A673 (cell line): ENCODE measurements at regions not wholly inside any gene's neighbourhood (a gene's known extent, or its start where the extent isn't known, plus 50 kb on each side); places are given as distances from the start of the nearest gene placed in this dataset.

ENCODE experiments used
- BruUV-seq: library from RNA; stranded (reverse); fragments of 400-500 nt; replicated peaks from 2 replicates; lab custom pipeline; 2021; lab: Mats Ljungman, UMichigan
- CTCF ChIA-PET: fragments of 300-600 bp; sonication (Branson Sonifier 250); formaldehyde crosslinking; loops from one replicate; lab custom pipeline; 2022; ENCODE audit warnings: antibody characterized with exemption; lab: Charles Lee
- POLR2A ChIA-PET: fragments of 300-600 bp; sonication (Branson Sonifier 250); formaldehyde crosslinking; loops from one replicate; lab custom pipeline; 2022; ENCODE audit warnings: antibody characterized with exemption; ENCODE audit not compliant: low non-redundant PET; lab: Charles Lee
- DNase-seq: peaks from one replicate; pipeline ENCODE4 v3.0.0-alpha.2; 2015; ENCODE audit warnings: low spot score
- H3K27ac ChIP-seq: fragments of 200-600 bp; sonication (generic); 2 replicates; pipeline ENCODE4 v1.5.1; 2016; ENCODE audit warnings: mixed run types, low read depth, mild to moderate bottlenecking, mixed read lengths, antibody characterized with exemption, low read length; ENCODE audit not compliant: poor library complexity, severe bottlenecking
- H3K27me3 ChIP-seq: fragments of 200-600 bp; sonication (generic); replicated peaks from 2 replicates; pipeline ENCODE4 v1.6.1; 2017; ENCODE audit warnings: mixed run types, low read depth, mild to moderate bottlenecking, mixed read lengths, antibody characterized with exemption, low read length; ENCODE audit not compliant: insufficient read depth, poor library complexity
- H3K36me3 ChIP-seq: fragments of 200-600 bp; sonication (generic); 2 replicates; pipeline ENCODE4 v1.6.1; 2016; ENCODE audit warnings: mixed run types, mild to moderate bottlenecking, mixed read lengths, antibody characterized with exemption, low read length; ENCODE audit not compliant: insufficient read depth, poor library complexity, severe bottlenecking
- H3K4me1 ChIP-seq: fragments of 200-600 bp; sonication (generic); 2 replicates; pipeline ENCODE4 v1.6.1; 2017; ENCODE audit warnings: mixed run types, mild to moderate bottlenecking, mixed read lengths, antibody characterized with exemption, low read length; ENCODE audit not compliant: insufficient read depth, poor library complexity, severe bottlenecking
- H3K4me3 ChIP-seq: fragments of 200-600 bp; sonication (generic); 2 replicates; pipeline ENCODE4 v1.5.1; 2016; ENCODE audit warnings: low read depth, mixed run types, mild to moderate bottlenecking, mixed read lengths, low read length; ENCODE audit not compliant: poor library complexity, severe bottlenecking
- H3K9me3 ChIP-seq: fragments of 200-600 bp; sonication (generic); 2 replicates; pipeline ENCODE4 v1.6.1; 2016; ENCODE audit warnings: mixed run types, low read depth, mild to moderate bottlenecking, mixed read lengths, antibody characterized with exemption, low read length; ENCODE audit not compliant: poor library complexity, severe bottlenecking
- CTCF ChIP-seq: fragments of 300-800, 200-600 bp; sonication (generic); conservative IDR thresholded peaks from 2 replicates; pipeline ENCODE4 v1.5.1; 2017; ENCODE audit warnings: low read depth, mild to moderate bottlenecking, antibody characterized with exemption, low read length, moderate library complexity, mixed read lengths
- EZH2 ChIP-seq: fragments of 200-600 bp; sonication (generic); IDR thresholded peaks from 2 replicates; pipeline ENCODE4 v1.6.1; 2017; ENCODE audit warnings: borderline replicate concordance, low read depth, mild to moderate bottlenecking, mixed read lengths, antibody characterized with exemption, low read length; ENCODE audit not compliant: poor library complexity, severe bottlenecking
- intact Hi-C: fragments of 100-400 bp; cut with micrococcal nuclease; formaldehyde crosslinking; loops from one replicate; pipeline ENCODE4 v1.10.0; 2022; ENCODE audit not compliant: unreplicated experiment

DNA sequence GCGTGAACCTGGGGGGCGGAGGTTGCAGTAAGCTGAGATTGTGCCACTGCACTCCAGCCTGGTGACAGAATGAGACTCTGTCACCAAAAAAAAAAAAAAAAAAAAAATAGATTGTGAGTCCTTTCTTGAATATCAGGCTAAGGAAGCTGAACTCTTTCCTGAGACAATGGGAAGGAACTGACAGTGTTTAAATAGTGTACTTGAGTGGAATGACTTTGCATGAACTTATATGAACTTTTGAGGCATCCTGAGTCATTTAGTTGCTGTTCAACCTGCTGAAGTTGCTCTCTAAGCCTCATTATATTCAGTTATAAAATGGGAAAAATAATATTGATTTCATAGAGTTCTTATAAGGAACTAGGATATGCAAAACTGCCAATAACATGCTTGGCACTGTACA lies 79.3 kb upstream of the LIMCH1 start:
- Histone ChIP-seq H3K9me3 (no peaks in the 10 kb centered on the region), H3K4me1 (no peaks in the 10 kb centered on the region), H3K27me3 (peaks cover 4% of the 10 kb centered on the region), H3K36me3 (no peaks in the 10 kb centered on the region), H3K4me3 (no peak overlapping the region), H3K27ac (no peak overlapping the region)
- BruUV-seq, result no TSS peak
- DNase-seq, result no peak
- intact Hi-C loops, result no loop called here
- no peak for TF ChIP-seq EZH2
- TF ChIP-seq CTCF, result no peak
- POLR2A ChIA-PET, result no interaction called here
- CTCF ChIA-PET, result no interaction called here

DNA sequence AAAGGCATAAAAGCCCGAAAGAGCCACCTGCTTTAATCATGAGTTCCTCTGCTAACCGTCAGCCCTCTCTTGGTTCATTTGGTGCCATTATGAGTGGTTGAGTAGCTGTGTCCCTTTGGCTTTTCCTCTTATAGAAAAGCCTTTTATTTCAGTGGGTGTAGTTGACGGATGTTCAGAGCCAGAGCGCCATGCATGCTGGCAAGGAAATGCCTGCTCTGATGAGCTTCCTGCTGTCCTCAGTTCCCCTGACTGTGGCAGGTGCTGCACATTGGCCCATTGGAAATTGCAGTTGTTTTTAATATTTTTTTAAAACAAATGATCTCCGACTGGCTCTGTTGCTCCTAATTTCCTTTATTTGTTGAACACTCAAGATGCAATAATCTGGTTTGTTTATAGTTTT lies 77.3 kb upstream of the LIMCH1 start:
- intact Hi-C loops, result no loop called here
- ChIA-PET POLR2A (no interaction called here), CTCF (no interaction called here)
- H3K4me1 ChIP-seq, result no peaks in the 10 kb centered on the region
- no peaks in the 10 kb centered on the region for H3K27me3 ChIP-seq
- BruUV-seq, result no TSS peak
- no peak overlapping the region for H3K4me3 ChIP-seq
- no peaks in the 10 kb centered on the region for H3K36me3 ChIP-seq
- TF ChIP-seq CTCF (no peak), EZH2 (no peak)
- no peak overlapping the region for H3K27ac ChIP-seq
- no peak for DNase-seq
- no peaks in the 10 kb centered on the region for H3K9me3 ChIP-seq

GRCh38 chr4:41461780-41462307 lies 76.1 kb upstream of the LIMCH1 start:
- H3K27ac ChIP-seq, result no peak overlapping the region
- ChIA-PET POLR2A (no interaction called here), CTCF (no interaction called here)
- no peaks in the 10 kb centered on the region for H3K36me3 ChIP-seq
- no peak overlapping the region for H3K4me3 ChIP-seq
- no peak for DNase-seq
- TF ChIP-seq CTCF (no peak), EZH2 (no peak)
- H3K4me1 ChIP-seq, result no peaks in the 10 kb centered on the region
- BruUV-seq, result no TSS peak
- H3K27me3 ChIP-seq, result no peaks in the 10 kb centered on the region
- H3K9me3 ChIP-seq, result no peaks in the 10 kb centered on the region
- intact Hi-C loops, result no loop called here
